IPS DF 4.7 (cell line): ENCODE measurements at regions not wholly inside any gene's neighbourhood (a gene's known extent, or its start where the extent isn't known, plus 50 kb on each side); places are given as distances from the start of the nearest gene placed in this dataset.

Experiments used
- DNase-seq: peaks from one replicate; pipeline ENCODE4 v3.0.0-alpha.2; 2013; ENCODE audit warnings: low spot score; ENCODE audit errors: extremely low read depth

- no peak for DNase-seq
Observed at GRCh38 chr6:133173276-133173675, 67.9 kb upstream of the EYA4 start.

- no peak for DNase-seq
Observed at GRCh38 chr6:133179481-133179880, 61.7 kb upstream of the EYA4 start.

- no peak for DNase-seq
Observed at GRCh38 chr6:133183691-133184090, 57.5 kb upstream of the EYA4 start.

- DNase-seq = no peak
Observed at GRCh38 chr6:133184798-133185372, 56.3 kb upstream of the EYA4 start.

GRCh38 chr6:133185731-133186130 lies 55.4 kb upstream of the EYA4 start:
- DNase-seq = no peak

- DNase-seq = no peak
Observed at GRCh38 chr6:133187114-133187513, 54.0 kb upstream of the EYA4 start.

- DNase-seq = no peak
Observed at GRCh38 chr6:133187657-133188453, 53.3 kb upstream of the EYA4 start.

- no peak for DNase-seq
Observed at GRCh38 chr6:133190912-133191311, 50.2 kb upstream of the EYA4 start.

- no peak for DNase-seq
Observed at GRCh38 chr6:133191323-133191722, 49.8 kb upstream of the EYA4 start.
